Thymus (tissue), 11 donors: ENCODE measurements at regions not wholly inside any gene's neighbourhood (a gene's known extent, or its start where the extent isn't known, plus 50 kb on each side); places are given as distances from the start of the nearest gene placed in this dataset.

ENCODE experiments used
- DNase-seq, 9 donors: peaks; one replicate each; pipeline ENCODE4 v3.0.0-alpha.2; 2013; ENCODE audit warnings: low spot score in 9 of 9, low read depth in 6 of 9, missing footprints in 1 of 9
- H3K27ac ChIP-seq, 2 donors: one replicate each; pipeline ENCODE4 v1.5.1; 2013; ENCODE audit warnings: control low read depth in 1 of 2, low read depth in 1 of 2, low read length in 1 of 2, mild to moderate bottlenecking in 1 of 2, moderate library complexity in 1 of 2
- H3K27me3 ChIP-seq, 2 donors: one replicate each; pipeline ENCODE4 v1.5.1; 2013; ENCODE audit warnings: low read length in 1 of 2; ENCODE audit not compliant: control insufficient read depth in 2 of 2, insufficient read depth in 1 of 2
- H3K36me3 ChIP-seq, 2 donors: one replicate each; pipeline ENCODE4 v1.5.1; 2013; ENCODE audit warnings: low read length in 1 of 2, mild to moderate bottlenecking in 1 of 2, moderate library complexity in 1 of 2; ENCODE audit not compliant: control insufficient read depth in 2 of 2, insufficient read depth in 2 of 2
- H3K4me1 ChIP-seq, 2 donors: one replicate each; pipeline ENCODE4 v1.5.1; 2013; ENCODE audit warnings: low read length in 2 of 2; ENCODE audit not compliant: control insufficient read depth in 2 of 2, insufficient read depth in 2 of 2
- H3K4me3 ChIP-seq, 2 donors: one replicate each; pipeline ENCODE4 v1.5.1; 2013; ENCODE audit warnings: low read length in 2 of 2, control low read depth in 1 of 2, mild to moderate bottlenecking in 1 of 2
- H3K9me3 ChIP-seq, 2 donors: one replicate each; pipeline ENCODE4 v1.5.1; 2013; ENCODE audit warnings: low read length in 1 of 2, mild to moderate bottlenecking in 1 of 2; ENCODE audit not compliant: control insufficient read depth in 2 of 2, insufficient read depth in 1 of 2
- WGBS: extraction: QIAGEN DNeasy Blood & Tissue Kit; methylation state at CpG from one replicate; pipeline ENCODE4 v1.1.7; 2013; 5-methylcytosine and 5-hydroxymethylcytosine counted together
- donor health status: healthy.

- no peaks in the 10 kb centered on the region for H3K4me1 ChIP-seq
- no peak overlapping the region for H3K27ac ChIP-seq
- DNase-seq: no peak
- WGBS: 74% methylated on average over 2 of the region's 2 CpGs
- no peaks in the 10 kb centered on the region for H3K27me3 ChIP-seq
- H3K4me3 ChIP-seq: no peak overlapping the region
- H3K36me3 ChIP-seq: no peaks in the 10 kb centered on the region
- H3K9me3 ChIP-seq: no peaks in the 10 kb centered on the region
These were observed 187.5 kb downstream of the GPAM start for GRCh38 chr10:111996103-111996502.

GRCh38 chr10:111998728-111999127 is 184.8 kb downstream of the GPAM start:
- Histone ChIP-seq H3K9me3 (no peaks in the 10 kb centered on the region), H3K27me3 (no peaks in the 10 kb centered on the region), H3K27ac (no peak overlapping the region), H3K4me3 (no peak overlapping the region), H3K36me3 (no peaks in the 10 kb centered on the region), H3K4me1 (no peaks in the 10 kb centered on the region)
- WGBS: 90% methylated on average over 7 of the region's 7 CpGs
- DNase-seq: no peak

GRCh38 chr10:111999205-111999914 is 184.2 kb downstream of the GPAM start:
- Histone ChIP-seq H3K27me3 (no peaks in the 10 kb centered on the region), H3K36me3 (no peaks in the 10 kb centered on the region), H3K27ac (no peak overlapping the region), H3K9me3 (no peaks in the 10 kb centered on the region), H3K4me1 (no peaks in the 10 kb centered on the region), H3K4me3 (no peak overlapping the region)
- DNase-seq: no peak
- 66% methylated on average over 4 of the region's 4 CpGs for WGBS

- no peak overlapping the region for H3K27ac ChIP-seq
- no peaks in the 10 kb centered on the region for H3K36me3 ChIP-seq
- H3K4me3 ChIP-seq: no peak overlapping the region
- H3K4me1 ChIP-seq: no peaks in the 10 kb centered on the region
- WGBS: 40% methylated on average over 3 of the region's 3 CpGs
- H3K27me3 ChIP-seq: no peaks in the 10 kb centered on the region
- no peak for DNase-seq
- H3K9me3 ChIP-seq: no peaks in the 10 kb centered on the region
These were observed 183.7 kb downstream of the GPAM start for GRCh38 chr10:111999915-112000302.

GRCh38 chr10:112000466-112000865 is 183.1 kb downstream of the GPAM start:
- Histone ChIP-seq H3K4me1 (no peaks in the 10 kb centered on the region), H3K27me3 (no peaks in the 10 kb centered on the region), H3K4me3 (no peak overlapping the region), H3K9me3 (no peaks in the 10 kb centered on the region), H3K27ac (no peak overlapping the region), H3K36me3 (no peaks in the 10 kb centered on the region)
- no peak for DNase-seq
- 87% methylated on average over 2 of the region's 2 CpGs for WGBS

GRCh38 chr10:112002206-112002605 is 181.4 kb downstream of the GPAM start:
- Histone ChIP-seq H3K9me3 (no peaks in the 10 kb centered on the region), H3K4me3 (no peak overlapping the region), H3K4me1 (no peaks in the 10 kb centered on the region), H3K36me3 (no peaks in the 10 kb centered on the region), H3K27ac (no peak overlapping the region), H3K27me3 (no peaks in the 10 kb centered on the region)
- DNase-seq: no peak
- WGBS: 77% methylated on average over 3 of the region's 3 CpGs

- WGBS: 86% methylated on average over 4 of the region's 4 CpGs
- DNase-seq: no peak
- H3K36me3 ChIP-seq: no peaks in the 10 kb centered on the region
These were observed 179.5 kb downstream of the GPAM start for GRCh38 chr10:112004075-112004474.

GRCh38 chr10:112005044-112005443 is 178.5 kb downstream of the GPAM start:
- no peaks in the 10 kb centered on the region for H3K36me3 ChIP-seq
- no peaks in the 10 kb centered on the region for H3K27me3 ChIP-seq
- no peak for DNase-seq
- no peak overlapping the region for H3K27ac ChIP-seq
- H3K4me3 ChIP-seq: no peak overlapping the region
- no peaks in the 10 kb centered on the region for H3K9me3 ChIP-seq
- WGBS: 85% methylated on average over 3 of the region's 3 CpGs
- no peaks in the 10 kb centered on the region for H3K4me1 ChIP-seq

More at GRCh38 chr10:112004075-112004474, 179.5 kb downstream of the GPAM start:
- Histone ChIP-seq H3K9me3 (no peaks in the 10 kb centered on the region), H3K4me1 (no peaks in the 10 kb centered on the region), H3K27me3 (no peaks in the 10 kb centered on the region), H3K27ac (no peak overlapping the region), H3K4me3 (no peak overlapping the region)

GRCh38 chr10:112006407-112006806 is 177.2 kb downstream of the GPAM start:
- WGBS: 72% methylated on average over 2 of the region's 2 CpGs
- Histone ChIP-seq H3K36me3 (no peaks in the 10 kb centered on the region), H3K27ac (no peak overlapping the region), H3K4me3 (no peak overlapping the region), H3K4me1 (no peaks in the 10 kb centered on the region), H3K27me3 (no peaks in the 10 kb centered on the region), H3K9me3 (no peaks in the 10 kb centered on the region)
- no peak for DNase-seq
